ENCODE measurements at regions not wholly inside any gene's neighbourhood (a gene's known extent, or its start where the extent isn't known, plus 50 kb on each side); places are given as distances from the start of the nearest gene placed in this dataset.

DNA sequence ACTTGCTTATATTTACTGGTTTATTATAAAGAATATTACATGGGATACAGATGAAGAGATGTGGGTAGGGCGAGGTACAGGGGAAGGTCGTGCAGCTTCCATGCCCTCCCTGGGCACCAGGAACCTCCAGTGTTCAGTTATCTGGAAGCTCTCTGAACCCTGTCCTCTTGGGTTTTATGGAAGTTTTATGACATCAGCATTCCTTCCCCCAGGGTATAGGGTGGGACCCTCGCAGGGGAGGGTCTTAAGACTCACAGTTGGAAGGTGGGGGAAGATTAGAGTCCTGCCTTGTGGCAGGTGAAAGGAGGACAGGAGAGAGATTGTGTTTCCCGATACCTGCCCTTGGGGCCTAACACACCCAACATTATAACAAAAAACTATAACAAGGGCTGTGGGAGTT is 71.8 kb upstream of the NPAS1 start:
- Mint-ChIP-seq H3K4me3 (no peak overlapping the region), H3K9me3 (ENCODE audit: low read depth) (no peaks in the 10 kb centered on the region), H3K27me3 (no peaks in the 10 kb centered on the region), H3K36me3 (peaks cover 21% of the 10 kb centered on the region), H3K4me1 (peaks cover 50% of the 10 kb centered on the region), H3K27ac (no peak overlapping the region)
- ATAC-seq (no peak), DNase-seq (no peak)
- CTCF ChIA-PET, result interaction anchor here (0.9 to 1.3 kb wide), 3 partner anchors 21 to 401 kb away, joined by 3 to 4 read pairs (median 3); partner anchors contain the start of gene DHX34

- H3K36me3 Mint-ChIP-seq, result peaks cover 30% of the 10 kb centered on the region
- peaks cover 63% of the 10 kb centered on the region for H3K4me1 Mint-ChIP-seq
- no peaks in the 10 kb centered on the region for H3K9me3 Mint-ChIP-seq (ENCODE audit: low read depth)
- peak; percentile 51 for DNase-seq
- H3K27ac Mint-ChIP-seq, result peak overlapping the region; percentile 70
- H3K4me3 Mint-ChIP-seq, result peak overlapping the region; percentile 6
- ATAC-seq, result peak; percentile 14
- CTCF ChIA-PET, result interaction anchor here (0.7 to 1.5 kb wide), 4 partner anchors 16 to 294 kb away, joined by 3 to 7 read pairs (median 4); no protein-coding TSS in a partner anchor
- no peaks in the 10 kb centered on the region for H3K27me3 Mint-ChIP-seq
Measured at GRCh38 chr19:46950526-46951170, 69.0 kb upstream of the NPAS1 start.

DNA sequence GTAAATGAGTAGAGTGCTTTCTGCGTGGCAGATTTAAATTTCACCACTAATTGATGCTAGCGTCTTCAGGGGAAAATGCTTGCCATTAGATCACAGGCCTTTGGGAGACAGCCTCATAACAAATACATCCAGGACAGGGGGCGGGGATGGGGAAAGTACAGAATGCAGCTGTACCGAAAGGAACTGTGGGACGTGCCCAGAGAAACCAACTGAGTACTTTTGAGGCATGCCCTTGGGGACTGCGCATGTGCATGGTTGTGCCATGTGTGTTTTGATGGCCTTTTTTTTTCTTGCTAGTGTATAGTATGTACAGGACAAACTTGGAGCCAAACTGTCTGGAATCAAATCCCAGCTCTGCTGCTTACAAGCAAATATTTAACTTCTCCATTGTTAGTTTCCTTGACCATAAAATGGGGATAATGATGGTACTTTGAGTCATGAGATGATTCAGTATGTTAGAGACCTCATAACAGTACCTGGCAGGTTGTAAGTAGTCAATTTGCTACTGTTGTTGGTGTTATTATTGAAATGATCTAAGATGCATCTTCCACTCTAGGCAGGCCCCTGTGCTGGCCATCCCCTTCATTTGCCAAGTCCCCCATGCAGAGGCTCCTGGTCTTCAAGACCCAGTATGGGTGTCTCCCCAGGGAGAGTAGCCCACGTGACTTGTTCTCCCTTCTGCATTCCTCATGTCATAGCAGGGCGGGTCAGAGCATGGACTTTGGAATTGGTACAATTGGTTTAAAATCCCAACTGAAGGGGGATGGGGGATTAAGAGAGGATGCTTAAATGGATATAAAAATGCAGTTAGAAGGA is 68.3 kb upstream of the NPAS1 start:
- Mint-ChIP-seq H3K36me3 (peaks cover 34% of the 10 kb centered on the region), H3K4me3 (no peak overlapping the region), H3K4me1 (peaks cover 66% of the 10 kb centered on the region), H3K27me3 (no peaks in the 10 kb centered on the region), H3K9me3 (ENCODE audit: low read depth) (no peaks in the 10 kb centered on the region), H3K27ac (peak overlapping the region; percentile 70)
- DNase-seq (no peak), ATAC-seq (no peak)
- CTCF ChIA-PET, result interaction anchor here (1.2 to 1.5 kb wide), 3 partner anchors 16 to 62 kb away, joined by 3 to 7 read pairs (median 5); no protein-coding TSS in a partner anchor

DNA sequence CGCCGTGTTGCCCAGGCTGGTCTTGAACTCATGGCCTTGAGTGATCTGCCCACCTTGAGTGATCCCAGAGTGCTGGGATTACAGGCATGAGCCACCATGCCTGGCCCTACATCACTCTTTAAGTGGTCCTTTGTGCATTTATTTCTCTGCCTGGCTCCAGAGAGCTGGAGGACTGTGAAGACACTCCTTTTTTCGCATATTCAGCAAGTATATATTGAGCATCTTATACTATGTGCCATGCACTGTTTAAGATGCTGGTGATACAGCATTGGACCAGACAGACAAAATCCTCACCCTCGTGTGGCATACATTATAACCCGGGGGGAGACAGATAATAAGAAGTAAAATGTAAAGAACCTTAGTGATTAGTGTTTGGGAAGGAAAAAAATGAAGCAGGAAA is 66.8 kb upstream of the NPAS1 start:
- ATAC-seq (no peak), DNase-seq (no peak)
- Mint-ChIP-seq H3K4me3 (no peak overlapping the region), H3K36me3 (peaks cover 37% of the 10 kb centered on the region), H3K9me3 (ENCODE audit: low read depth) (no peaks in the 10 kb centered on the region), H3K27ac (peak overlapping the region; percentile 100), H3K4me1 (peaks cover 78% of the 10 kb centered on the region), H3K27me3 (no peaks in the 10 kb centered on the region)
- CTCF ChIA-PET, result interaction anchor here (1.1 to 1.7 kb wide), 3 partner anchors 16 to 61 kb away, joined by 3 to 4 read pairs (median 4); no protein-coding TSS in a partner anchor

DNA sequence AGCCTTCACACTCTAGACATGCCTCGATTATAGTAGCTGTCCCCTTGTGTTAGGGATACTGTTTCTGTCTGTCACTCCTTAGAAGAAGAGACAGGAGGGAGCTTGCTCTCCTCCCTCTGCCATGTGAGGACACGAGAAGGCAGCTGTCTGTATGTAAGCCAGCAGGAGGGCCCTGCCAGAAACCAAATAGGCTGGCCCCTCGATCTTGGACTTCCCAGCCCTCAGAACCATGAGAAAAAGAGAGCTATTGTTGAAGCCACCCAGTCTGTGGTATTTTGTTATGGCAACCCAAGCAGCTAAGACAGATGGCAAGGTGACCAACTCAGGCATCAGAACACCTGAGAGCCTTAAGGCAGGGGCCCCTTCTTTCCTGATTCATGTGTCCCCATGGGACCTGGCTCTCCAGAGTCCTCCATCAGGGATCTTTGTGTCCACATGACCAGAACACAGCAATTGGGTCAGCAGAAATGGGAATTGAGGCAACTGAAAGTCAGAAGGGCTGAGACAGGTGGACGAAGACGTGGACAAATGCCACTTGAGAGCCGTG is 65.6 kb upstream of the NPAS1 start:
- Mint-ChIP-seq H3K4me3 (peak overlapping the region; percentile 76), H3K27ac (peak overlapping the region; percentile 100), H3K9me3 (ENCODE audit: low read depth) (no peaks in the 10 kb centered on the region), H3K27me3 (no peaks in the 10 kb centered on the region), H3K36me3 (peaks cover 35% of the 10 kb centered on the region), H3K4me1 (peaks cover 85% of the 10 kb centered on the region)
- CTCF ChIA-PET, result interaction anchor here (1.2 to 3.2 kb wide), 8 partner anchors 10 to 59 kb away, joined by 3 to 17 read pairs (median 5); no protein-coding TSS in a partner anchor
- ATAC-seq (no peak), DNase-seq (no peak)

GRCh38 chr19:46954502-46954992 is 65.1 kb upstream of the NPAS1 start:
- H3K4me3 Mint-ChIP-seq, result peak overlapping the region; percentile 76
- peak overlapping the region; percentile 100 for H3K27ac Mint-ChIP-seq
- DNase-seq (no peak), ATAC-seq (peak; percentile 41)
- H3K9me3 Mint-ChIP-seq (ENCODE audit: low read depth), result no peaks in the 10 kb centered on the region
- CTCF ChIA-PET, result interaction anchor here (1.2 to 3.2 kb wide), 9 partner anchors 10 to 59 kb away, joined by 3 to 17 read pairs (median 6); no protein-coding TSS in a partner anchor
- H3K36me3 Mint-ChIP-seq, result peaks cover 31% of the 10 kb centered on the region
- H3K27me3 Mint-ChIP-seq, result no peaks in the 10 kb centered on the region
- H3K4me1 Mint-ChIP-seq, result peaks cover 83% of the 10 kb centered on the region

GRCh38 chr19:46954993-46955812 is 64.4 kb upstream of the NPAS1 start:
- DNase-seq, result peak; percentile 69
- Mint-ChIP-seq H3K27me3 (no peaks in the 10 kb centered on the region), H3K36me3 (peaks cover 32% of the 10 kb centered on the region), H3K4me1 (peaks cover 82% of the 10 kb centered on the region), H3K9me3 (ENCODE audit: low read depth) (no peaks in the 10 kb centered on the region), H3K27ac (peak overlapping the region; percentile 100), H3K4me3 (peak overlapping the region; percentile 76)
- peak; percentile 81 for ATAC-seq
- CTCF ChIA-PET, result interaction anchor here (1.1 to 3.2 kb wide), 9 partner anchors 10 to 58 kb away, joined by 3 to 17 read pairs (median 6); no protein-coding TSS in a partner anchor

DNA sequence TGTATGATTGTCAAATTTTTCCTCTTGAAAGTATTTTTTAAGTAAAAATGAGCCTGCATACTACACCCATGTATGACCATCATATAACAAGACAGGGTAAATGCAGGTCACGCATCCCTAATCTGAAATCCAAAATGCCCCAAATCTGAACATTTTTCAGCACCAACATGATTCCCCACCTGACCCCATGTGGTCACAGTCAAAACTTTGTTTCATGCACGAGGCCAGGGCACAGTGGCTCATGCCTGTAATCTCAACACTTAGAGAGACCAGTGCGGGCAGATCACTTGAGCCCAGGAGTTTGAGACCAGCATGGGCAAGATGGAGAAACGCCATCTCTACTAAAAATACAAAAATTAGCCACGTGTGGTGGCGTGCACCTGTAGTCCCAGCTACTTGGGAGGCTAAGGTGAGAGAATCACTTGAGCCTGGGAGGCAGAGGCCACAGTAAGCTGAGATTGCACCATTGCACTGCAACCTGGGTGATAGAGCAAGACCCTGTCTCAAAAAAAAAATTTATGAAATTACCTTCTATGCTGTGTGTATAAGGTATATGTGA is 63.7 kb upstream of the NPAS1 start:
- DNase-seq (peak; percentile 59), ATAC-seq (no peak)
- CTCF ChIA-PET, result interaction anchor here (1.1 to 3.2 kb wide), 8 partner anchors 9 to 57 kb away, joined by 3 to 17 read pairs (median 8); no protein-coding TSS in a partner anchor
- no peaks in the 10 kb centered on the region for H3K27me3 Mint-ChIP-seq
- peak overlapping the region; percentile 100 for H3K27ac Mint-ChIP-seq
- peaks cover 78% of the 10 kb centered on the region for H3K4me1 Mint-ChIP-seq
- H3K9me3 Mint-ChIP-seq (ENCODE audit: low read depth), result no peaks in the 10 kb centered on the region
- H3K36me3 Mint-ChIP-seq, result peaks cover 32% of the 10 kb centered on the region
- peak overlapping the region; percentile 76 for H3K4me3 Mint-ChIP-seq

GRCh38 chr19:46958532-46958931 is 61.1 kb upstream of the NPAS1 start:
- DNase-seq (peak; percentile 63), ATAC-seq (no peak)
- H3K4me3 Mint-ChIP-seq, result no peak overlapping the region
- H3K27me3 Mint-ChIP-seq, result no peaks in the 10 kb centered on the region
- H3K36me3 Mint-ChIP-seq, result peaks cover 30% of the 10 kb centered on the region
- H3K27ac Mint-ChIP-seq, result peak overlapping the region; percentile 79
- peaks cover 79% of the 10 kb centered on the region for H3K4me1 Mint-ChIP-seq
- H3K9me3 Mint-ChIP-seq (ENCODE audit: low read depth), result no peaks in the 10 kb centered on the region
- CTCF ChIA-PET, result interaction anchor here (0.9 to 1.7 kb wide), 3 partner anchors 9 to 33 kb away, joined by 3 read pairs; no protein-coding TSS in a partner anchor

GRCh38 chr19:46959894-46960556 is 59.6 kb upstream of the NPAS1 start:
- H3K27me3 Mint-ChIP-seq, result no peaks in the 10 kb centered on the region
- ATAC-seq (no peak), DNase-seq (no peak)
- no peaks in the 10 kb centered on the region for H3K9me3 Mint-ChIP-seq (ENCODE audit: low read depth)
- peaks cover 30% of the 10 kb centered on the region for H3K36me3 Mint-ChIP-seq
- CTCF ChIA-PET, result no interaction called here
- H3K4me3 Mint-ChIP-seq, result no peak overlapping the region
- peaks cover 73% of the 10 kb centered on the region for H3K4me1 Mint-ChIP-seq
- no peak overlapping the region for H3K27ac Mint-ChIP-seq

DNA sequence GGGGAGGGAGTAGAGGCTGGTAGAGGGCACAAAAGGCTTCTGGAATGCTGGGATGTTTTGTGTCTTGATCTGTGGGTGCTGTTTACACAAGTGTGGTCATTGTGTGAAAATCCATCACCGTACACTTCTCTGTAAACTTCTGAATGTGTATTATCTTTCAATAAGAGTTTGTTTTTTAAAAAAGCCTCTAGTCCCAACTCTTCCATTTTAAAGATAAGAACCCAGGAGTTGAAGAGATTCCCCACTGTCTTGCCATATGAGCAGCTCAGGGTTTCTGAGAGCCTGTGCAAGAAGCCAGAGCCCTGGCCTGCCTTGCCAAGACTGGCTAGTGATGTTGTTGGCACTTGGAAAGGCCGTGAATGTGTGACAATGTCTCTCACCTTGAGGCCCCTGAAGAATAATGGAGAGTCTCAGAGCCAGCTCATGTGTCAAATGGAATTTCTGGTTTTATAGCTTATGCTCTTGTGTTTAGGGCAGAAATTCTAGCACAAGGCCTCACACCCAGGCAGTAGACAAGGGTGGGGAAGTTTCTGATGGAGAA is 57.5 kb upstream of the NPAS1 start:
- DNase-seq (no peak), ATAC-seq (no peak)
- CTCF ChIA-PET, result interaction anchor here (0.6 kb wide), 1 partner anchor 20 kb away, joined by 3 read pairs; no protein-coding TSS in a partner anchor
- no peak overlapping the region for H3K4me3 Mint-ChIP-seq
- peak overlapping the region; percentile 95 for H3K27ac Mint-ChIP-seq
- peaks cover 35% of the 10 kb centered on the region for H3K36me3 Mint-ChIP-seq
- no peaks in the 10 kb centered on the region for H3K27me3 Mint-ChIP-seq
- H3K4me1 Mint-ChIP-seq, result peaks cover 71% of the 10 kb centered on the region
- no peaks in the 10 kb centered on the region for H3K9me3 Mint-ChIP-seq (ENCODE audit: low read depth)
